ENCODE measurements at regions not wholly inside any gene's neighbourhood (a gene's known extent, or its start where the extent isn't known, plus 50 kb on each side); places are given as distances from the start of the nearest gene placed in this dataset.

DNA sequence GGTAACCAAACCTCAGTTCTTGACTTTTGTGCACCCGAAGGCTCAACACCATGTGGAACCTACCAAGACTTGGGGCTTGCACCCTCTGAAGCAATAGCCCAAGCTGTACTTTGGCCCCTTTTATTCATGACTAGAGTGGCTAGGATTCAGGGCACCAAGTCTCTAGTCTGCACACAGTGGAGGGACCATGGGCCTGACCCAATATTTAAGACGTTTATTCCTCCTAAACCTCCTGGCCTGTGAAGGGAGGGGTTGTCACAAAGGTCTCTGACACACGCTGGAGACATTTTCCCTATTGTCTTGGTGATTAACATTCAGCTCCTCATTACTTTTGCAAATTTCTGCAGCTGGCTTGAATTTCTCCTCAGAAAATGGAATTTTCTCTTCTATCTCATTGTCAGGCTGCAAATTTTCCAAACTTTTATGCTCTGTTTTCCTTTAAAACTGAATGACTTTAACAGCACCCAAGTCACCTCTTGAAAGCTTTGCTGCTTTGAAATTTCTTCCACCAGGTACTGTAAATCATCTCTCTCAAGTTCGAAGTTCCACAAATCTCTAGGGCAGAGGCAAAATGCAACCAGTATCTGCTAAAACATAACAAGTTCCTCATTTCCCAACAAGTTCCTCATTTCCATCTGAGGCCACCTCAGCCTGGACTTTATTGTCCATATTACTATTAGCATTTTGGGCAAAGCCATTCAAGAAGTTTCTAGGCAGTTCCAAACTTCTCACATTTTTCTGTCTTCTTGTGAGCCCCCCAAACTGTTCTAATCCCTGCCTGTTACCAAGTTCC is 481.4 kb upstream of the BTBD3 start:
- TF ChIP-seq, protein P1, sequence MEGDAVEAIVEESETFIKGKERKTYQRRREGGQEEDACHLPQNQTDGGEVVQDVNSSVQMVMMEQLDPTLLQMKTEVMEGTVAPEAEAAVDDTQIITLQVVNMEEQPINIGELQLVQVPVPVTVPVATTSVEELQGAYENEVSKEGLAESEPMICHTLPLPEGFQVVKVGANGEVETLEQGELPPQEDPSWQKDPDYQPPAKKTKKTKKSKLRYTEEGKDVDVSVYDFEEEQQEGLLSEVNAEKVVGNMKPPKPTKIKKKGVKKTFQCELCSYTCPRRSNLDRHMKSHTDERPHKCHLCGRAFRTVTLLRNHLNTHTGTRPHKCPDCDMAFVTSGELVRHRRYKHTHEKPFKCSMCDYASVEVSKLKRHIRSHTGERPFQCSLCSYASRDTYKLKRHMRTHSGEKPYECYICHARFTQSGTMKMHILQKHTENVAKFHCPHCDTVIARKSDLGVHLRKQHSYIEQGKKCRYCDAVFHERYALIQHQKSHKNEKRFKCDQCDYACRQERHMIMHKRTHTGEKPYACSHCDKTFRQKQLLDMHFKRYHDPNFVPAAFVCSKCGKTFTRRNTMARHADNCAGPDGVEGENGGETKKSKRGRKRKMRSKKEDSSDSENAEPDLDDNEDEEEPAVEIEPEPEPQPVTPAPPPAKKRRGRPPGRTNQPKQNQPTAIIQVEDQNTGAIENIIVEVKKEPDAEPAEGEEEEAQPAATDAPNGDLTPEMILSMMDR (IDR thresholded peaks at IDR 0.05; ENCODE audit: low read depth, low read length): no peak
- no peak for DNase-seq (ENCODE audit: extremely low read depth, low read depth)

DNA sequence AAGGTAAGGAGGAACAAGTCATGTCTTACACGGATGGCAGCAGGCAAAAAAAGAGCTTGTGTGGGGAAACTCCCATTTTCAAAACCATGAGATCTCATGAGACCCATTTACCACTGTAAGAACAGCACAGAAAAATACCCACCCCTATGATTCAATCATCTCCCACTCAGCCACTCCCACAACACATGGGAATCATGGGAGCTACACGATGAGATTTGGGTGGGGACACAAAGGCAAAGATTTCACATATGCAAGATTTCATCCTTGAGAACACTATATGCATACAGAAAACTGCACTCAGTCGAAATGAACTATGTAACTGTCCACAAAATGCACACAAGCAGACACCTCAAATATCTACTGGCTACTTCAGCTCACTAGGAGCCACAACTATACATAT is 480.6 kb upstream of the BTBD3 start:
- TF ChIP-seq, protein P1 (IDR thresholded peaks at IDR 0.05; ENCODE audit: low read depth, low read length): no peak
- DNase-seq (ENCODE audit: extremely low read depth, low read depth): no peak

DNA sequence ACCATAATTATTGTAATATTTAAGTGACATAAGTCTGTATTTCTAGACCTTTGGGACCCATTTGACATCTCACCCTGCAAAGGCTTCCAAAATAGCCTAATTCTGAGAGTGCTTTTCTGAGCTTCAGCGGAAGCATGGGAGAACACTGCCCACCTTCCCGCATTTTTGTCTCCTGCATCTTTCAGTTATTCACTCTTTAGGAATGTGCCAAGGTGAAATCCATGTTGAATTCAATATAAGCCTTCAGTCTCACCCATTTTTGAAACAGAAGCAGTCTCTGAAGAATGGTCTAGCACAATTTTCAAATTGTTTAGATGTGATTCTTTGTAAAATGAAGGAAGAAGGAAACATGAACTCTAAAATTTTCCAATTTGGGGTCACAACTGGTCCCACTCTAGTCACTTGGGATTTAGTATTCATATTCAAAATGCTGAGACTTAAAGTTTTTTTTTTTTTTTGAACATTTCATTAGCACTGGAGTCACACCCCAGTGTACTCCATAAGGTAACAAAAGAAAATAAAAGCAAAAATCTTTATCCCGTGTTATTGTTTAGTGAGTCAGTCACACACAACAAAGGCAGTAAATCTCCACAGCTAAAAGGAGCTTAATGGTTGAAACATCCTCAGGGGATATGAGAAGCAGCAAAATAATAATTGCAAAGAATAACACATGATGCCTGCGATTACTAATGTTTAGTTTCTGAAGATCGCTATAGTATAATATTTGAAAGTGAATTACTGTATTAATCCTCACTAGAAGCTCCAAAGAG is 479.9 kb upstream of the BTBD3 start:
- no peak for DNase-seq (ENCODE audit: extremely low read depth, low read depth)
- TF ChIP-seq, protein P1 (IDR thresholded peaks at IDR 0.05; ENCODE audit: low read depth, low read length): no peak

DNA sequence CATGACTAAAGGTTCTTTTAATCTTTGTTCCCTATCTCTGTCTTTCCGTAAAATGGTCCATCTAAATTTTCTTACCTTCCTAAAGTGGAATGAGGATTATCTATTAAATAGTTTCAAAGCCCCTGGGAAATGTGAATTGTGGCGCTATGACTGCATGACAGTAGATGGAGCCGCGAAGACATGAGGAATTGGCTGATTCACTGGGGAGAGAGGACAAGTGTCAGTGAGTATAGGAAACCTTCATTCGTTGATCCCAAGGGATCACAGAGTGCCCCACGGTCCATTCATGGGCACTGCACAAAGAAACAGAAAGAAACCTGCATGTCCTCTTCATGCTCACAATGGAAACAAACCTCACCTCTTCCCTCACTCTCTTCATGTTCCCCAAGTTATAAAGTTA is 479.3 kb upstream of the BTBD3 start:
- DNase-seq (ENCODE audit: extremely low read depth, low read depth): no peak
- TF ChIP-seq, protein P1 (IDR thresholded peaks at IDR 0.05; ENCODE audit: low read depth, low read length): no peak

DNA sequence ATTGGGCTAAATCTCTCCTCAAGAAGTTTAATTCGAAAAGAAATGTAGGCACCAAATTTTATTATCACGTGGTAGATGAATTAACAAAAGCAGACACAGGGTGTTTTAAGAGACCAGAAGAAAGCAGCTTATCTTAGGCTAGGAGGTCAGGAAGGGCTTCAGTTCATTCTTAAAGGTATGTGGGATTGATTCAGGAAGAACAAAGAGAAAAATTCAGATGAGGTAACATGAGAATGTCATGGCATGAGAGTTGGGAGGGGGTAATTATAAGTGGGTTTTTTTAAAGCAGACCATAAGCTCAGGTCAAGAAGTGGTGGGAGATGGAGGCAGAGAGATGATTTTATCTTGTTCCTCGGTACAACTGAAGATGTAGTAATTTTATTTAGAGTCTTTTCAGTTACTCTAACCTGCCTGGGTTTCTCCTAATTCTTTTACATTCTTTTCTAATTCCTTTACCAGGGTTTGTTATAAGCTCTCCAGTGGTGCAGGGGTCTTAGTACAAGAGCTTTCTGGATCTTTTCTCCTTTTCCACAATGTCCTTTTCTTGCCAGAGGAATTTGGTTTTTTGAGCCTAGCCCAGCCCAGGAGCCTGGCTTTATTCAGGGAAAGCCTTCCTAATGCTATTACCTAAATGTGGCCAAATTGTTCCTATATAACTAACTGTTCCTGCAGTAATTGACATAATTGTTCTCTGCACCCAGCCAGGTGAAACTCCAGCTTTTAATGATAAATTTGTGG is 474.1 kb upstream of the BTBD3 start:
- TF ChIP-seq, protein P1 (IDR thresholded peaks at IDR 0.05; ENCODE audit: low read depth, low read length): no peak
- no peak for DNase-seq (ENCODE audit: extremely low read depth, low read depth)

DNA sequence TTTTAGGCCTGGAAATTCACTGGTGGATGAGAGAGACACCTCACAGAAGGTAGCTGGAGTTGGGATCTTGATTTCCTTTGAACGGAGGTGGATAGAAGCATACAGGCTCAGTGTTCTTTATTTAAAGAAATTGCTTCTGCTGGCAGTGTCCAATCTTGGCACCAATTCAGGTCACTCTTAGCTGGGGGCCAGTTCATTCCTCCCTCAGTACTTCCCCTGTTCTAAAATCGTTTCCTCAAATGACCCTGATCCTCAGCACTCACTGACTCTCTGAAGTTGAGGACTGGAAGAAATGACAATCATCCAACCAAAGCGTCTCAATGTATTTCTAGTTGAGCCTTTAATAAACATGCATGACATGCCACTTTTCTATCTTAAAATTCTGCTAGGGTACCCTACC is 472.5 kb upstream of the BTBD3 start:
- TF ChIP-seq, protein P1 (IDR thresholded peaks at IDR 0.05; ENCODE audit: low read depth, low read length): no peak
- no peak for DNase-seq (ENCODE audit: extremely low read depth, low read depth)
